OCI-LY7 (cell line): ENCODE measurements at regions not wholly inside any gene's neighbourhood (a gene's known extent, or its start where the extent isn't known, plus 50 kb on each side); places are given as distances from the start of the nearest gene placed in this dataset.

Experiments used
- CTCF ChIP-seq: fragments of 200-600 bp; sonication (generic); conservative IDR thresholded peaks from 2 replicates; pipeline ENCODE4 v1.5.1; 2014; ENCODE audit warnings: mild to moderate bottlenecking, antibody characterized with exemption, low read length, moderate library complexity, mixed read lengths
- EZH2phosphoT487 ChIP-seq: fragments of 200-600 bp; sonication (generic); IDR thresholded peaks from 2 replicates; pipeline ENCODE4 v1.6.1; 2018; ENCODE audit warnings: low read depth, borderline replicate concordance, mild to moderate bottlenecking, mixed run types, antibody characterized with exemption, low read length, moderate library complexity, mixed read lengths

GRCh38 chr4:181684310-181684709, 558.9 kb upstream of the TENM3 start:
- TF ChIP-seq CTCF (no peak), EZH2phosphoT487 (no peak)
